ENCODE measurements at regions not wholly inside any gene's neighbourhood (a gene's known extent, or its start where the extent isn't known, plus 50 kb on each side); places are given as distances from the start of the nearest gene placed in this dataset.

DNA sequence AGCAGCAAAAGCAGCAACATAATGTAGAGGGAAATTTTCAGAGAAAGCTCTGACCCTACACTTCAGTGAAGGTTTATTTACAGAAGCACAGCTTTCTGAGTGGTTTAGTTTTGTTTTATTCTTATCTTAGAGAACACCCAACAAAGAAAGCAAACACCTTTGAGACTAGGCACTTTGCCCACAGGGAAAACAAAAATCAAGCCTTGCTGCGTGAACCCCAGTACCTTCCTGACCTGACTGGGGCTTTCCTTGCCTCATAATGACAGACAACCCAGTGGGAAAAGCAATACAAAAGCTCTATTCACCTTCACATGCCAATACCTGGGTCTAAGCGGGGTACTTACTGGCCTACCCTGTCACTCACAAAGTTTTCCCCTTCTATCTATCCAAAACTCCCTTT is 189.8 kb downstream of the HINT1 start:
- DNase-seq (ENCODE audit: low read depth) = no peak
- no peak overlapping the region for H3K4me3 ChIP-seq (ENCODE audit: low read length)
- TF ChIP-seq, protein P1, sequence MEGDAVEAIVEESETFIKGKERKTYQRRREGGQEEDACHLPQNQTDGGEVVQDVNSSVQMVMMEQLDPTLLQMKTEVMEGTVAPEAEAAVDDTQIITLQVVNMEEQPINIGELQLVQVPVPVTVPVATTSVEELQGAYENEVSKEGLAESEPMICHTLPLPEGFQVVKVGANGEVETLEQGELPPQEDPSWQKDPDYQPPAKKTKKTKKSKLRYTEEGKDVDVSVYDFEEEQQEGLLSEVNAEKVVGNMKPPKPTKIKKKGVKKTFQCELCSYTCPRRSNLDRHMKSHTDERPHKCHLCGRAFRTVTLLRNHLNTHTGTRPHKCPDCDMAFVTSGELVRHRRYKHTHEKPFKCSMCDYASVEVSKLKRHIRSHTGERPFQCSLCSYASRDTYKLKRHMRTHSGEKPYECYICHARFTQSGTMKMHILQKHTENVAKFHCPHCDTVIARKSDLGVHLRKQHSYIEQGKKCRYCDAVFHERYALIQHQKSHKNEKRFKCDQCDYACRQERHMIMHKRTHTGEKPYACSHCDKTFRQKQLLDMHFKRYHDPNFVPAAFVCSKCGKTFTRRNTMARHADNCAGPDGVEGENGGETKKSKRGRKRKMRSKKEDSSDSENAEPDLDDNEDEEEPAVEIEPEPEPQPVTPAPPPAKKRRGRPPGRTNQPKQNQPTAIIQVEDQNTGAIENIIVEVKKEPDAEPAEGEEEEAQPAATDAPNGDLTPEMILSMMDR (IDR thresholded peaks at IDR 0.05; ENCODE audit: insufficient read depth, low read depth, low read length, missing control alignments) = no peak

DNA sequence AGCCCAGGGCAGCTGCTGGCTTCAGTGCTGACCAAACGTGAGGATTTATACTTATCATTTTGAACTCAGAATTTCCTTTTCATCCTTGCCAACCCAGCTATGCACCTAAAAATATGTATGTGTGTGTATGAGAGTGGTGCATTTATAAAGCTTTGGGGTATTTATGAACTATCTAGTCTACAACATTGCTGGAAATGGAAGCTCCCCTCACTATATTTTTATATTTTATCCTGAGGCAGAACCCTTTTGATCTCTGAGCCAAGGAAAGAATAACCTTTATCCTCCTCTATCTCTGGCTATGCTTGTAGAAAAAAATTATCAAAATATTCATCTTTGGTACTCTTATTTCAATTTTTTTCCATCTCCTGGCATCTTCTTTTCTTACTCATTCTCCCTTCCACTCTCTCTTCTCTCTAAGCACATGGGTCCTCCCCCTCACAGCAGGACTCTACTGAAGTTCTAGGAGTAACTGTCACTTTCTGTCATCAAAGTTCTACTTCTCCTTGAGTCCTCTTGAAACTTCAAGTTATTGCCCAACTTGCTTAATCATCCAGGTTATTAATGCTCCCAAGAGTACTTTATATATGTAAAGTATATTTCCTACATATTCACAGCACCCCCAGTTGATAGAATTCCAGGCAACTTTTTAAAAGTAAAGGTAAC is 190.9 kb downstream of the HINT1 start:
- no peak for DNase-seq (ENCODE audit: low read depth)
- TF ChIP-seq, protein P1 (IDR thresholded peaks at IDR 0.05; ENCODE audit: insufficient read depth, low read depth, low read length, missing control alignments) = no peak
- H3K4me3 ChIP-seq (ENCODE audit: low read length) = no peak overlapping the region

DNA sequence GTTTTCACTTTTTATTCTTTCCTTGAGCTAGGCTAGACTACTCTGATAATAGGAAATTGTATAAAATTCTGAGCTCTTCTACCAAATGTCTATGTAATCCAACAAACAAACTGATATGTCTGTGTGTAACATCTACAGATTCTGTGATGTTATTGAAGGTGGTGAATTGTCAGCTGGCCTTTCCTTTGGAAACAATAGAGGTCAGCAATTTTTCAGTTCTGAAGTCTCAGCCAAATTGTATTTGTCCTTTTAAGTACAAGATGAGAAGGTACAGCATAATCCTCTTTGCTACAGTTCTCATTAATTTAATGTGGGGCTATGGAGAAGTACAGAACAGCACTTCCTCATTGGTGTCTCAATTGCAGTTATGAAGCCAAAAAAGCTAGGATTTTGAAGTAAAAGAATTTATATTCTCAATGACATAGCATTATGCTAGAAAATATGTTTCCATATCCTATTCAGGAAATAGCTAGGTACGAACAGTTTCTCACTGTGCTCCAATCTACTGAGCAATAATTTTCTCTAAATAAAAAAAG is 198.0 kb downstream of the HINT1 start:
- TF ChIP-seq, protein P1 (IDR thresholded peaks at IDR 0.05; ENCODE audit: insufficient read depth, low read depth, low read length, missing control alignments) = no peak
- no peak for DNase-seq (ENCODE audit: low read depth)
- no peak overlapping the region for H3K4me3 ChIP-seq (ENCODE audit: low read length)

DNA sequence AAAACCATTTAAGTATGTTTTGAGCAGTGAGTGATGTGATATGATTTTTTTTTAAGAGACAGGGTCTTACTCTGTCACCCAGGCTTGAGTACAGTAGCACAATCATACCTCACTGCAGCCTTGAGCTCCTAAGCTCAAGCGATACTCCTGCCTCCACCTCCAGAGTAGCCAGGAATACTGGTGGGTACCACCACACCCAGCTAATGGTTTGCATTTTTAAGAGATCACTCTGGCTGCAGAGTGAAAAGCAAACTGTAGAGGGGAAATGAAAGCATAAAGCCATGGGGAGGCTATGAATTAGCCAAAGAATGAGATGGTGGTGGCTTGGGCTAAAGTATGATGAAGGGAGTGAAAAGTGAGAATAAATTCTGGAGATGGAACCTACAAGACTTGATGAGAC is 199.1 kb downstream of the HINT1 start:
- no peak overlapping the region for H3K4me3 ChIP-seq (ENCODE audit: low read length)
- TF ChIP-seq, protein P1 (IDR thresholded peaks at IDR 0.05; ENCODE audit: insufficient read depth, low read depth, low read length, missing control alignments) = no peak
- DNase-seq (ENCODE audit: low read depth) = no peak

DNA sequence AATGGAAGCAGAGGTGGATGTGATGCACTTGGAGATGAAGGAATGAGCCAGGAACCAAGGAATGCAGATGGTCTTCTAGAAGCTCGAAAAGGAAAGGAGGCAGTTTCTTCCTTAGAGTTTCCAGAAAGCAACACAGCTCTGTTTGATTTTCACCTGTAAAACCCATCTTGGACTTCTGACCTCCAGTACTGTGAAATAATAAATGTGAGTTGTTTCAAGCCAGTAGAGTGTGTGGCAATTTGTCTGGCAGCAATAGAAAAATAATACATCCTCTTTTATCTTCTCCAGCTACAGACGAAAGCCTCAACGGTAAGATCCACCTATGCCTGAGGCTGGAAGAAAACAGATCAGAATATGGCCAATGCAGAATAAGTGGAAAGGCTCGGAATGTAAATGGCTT is 199.7 kb downstream of the HINT1 start:
- no peak for DNase-seq (ENCODE audit: low read depth)
- H3K4me3 ChIP-seq (ENCODE audit: low read length) = no peak overlapping the region
- TF ChIP-seq, protein P1 (IDR thresholded peaks at IDR 0.05; ENCODE audit: insufficient read depth, low read depth, low read length, missing control alignments) = no peak

DNA sequence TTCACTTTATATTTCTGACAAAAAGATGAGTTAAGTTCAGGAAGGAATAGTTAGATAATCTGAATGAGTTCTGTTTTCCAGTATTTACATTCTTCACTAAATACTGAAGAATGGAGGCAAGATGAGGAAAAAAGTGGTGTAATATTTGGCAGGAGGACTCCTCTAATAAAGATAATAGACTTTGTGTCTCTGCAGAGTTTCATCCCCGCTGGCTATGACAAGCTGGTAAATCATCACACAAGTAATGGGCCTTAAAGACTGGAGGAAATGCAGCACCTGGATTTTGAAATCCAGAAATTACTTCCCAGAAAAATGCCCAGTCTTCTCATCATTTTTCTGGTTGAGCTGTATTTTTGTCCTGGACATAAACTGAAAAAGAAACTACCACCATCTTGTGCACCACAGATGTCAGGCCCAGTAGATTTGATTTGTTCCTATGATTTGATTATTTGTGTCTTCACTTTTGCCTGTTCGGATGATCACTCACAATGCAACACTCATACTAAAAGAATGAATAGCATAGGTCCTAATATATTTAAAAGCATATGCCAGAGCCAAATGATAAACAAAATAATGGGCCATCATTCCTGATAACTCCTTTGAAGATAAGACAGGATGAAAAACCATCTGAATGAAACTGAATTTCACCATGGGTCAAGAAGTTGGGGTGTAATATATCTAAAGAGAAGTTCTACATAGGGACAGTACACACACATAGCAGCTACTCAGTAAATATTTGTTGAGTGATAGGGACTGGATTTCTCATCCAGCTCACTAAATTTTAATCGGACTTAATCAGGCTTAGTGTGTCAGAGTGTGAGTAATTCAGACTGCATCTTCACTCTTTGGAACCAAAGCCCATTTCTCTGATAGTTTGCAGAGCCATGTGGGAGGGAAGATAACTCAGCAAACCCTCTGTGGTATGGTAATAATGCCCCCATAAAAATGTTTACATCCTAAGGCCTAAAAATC is 200.5 kb downstream of the HINT1 start:
- H3K4me3 ChIP-seq (ENCODE audit: low read length) = no peak overlapping the region
- TF ChIP-seq, protein P1 (IDR thresholded peaks at IDR 0.05; ENCODE audit: insufficient read depth, low read depth, low read length, missing control alignments) = no peak
- peak; percentile 51 for DNase-seq (ENCODE audit: low read depth)

Data from epithelial cell of esophagus (primary cell).